HepG2 (cell line): ENCODE measurements at regions not wholly inside any gene's neighbourhood (a gene's known extent, or its start where the extent isn't known, plus 50 kb on each side); places are given as distances from the start of the nearest gene placed in this dataset.

Experiments used
- ATAC-seq: fragments of 200-7000 bp; cut with Tn5 transposase; 3 replicates; pipeline ENCODE4 v1.9.1; 2020; ENCODE audit warnings: mild to moderate bottlenecking, moderate library complexity
- BruUV-seq: library from RNA; stranded (reverse); fragments of 400-500 nt; replicated peaks from 2 replicates; lab custom pipeline; 2021; lab: Mats Ljungman, UMichigan
- CTCF ChIA-PET: fragments of 300-600 bp; formaldehyde crosslinking; extraction: SDS; loops from one replicate; lab custom pipeline; 2021; ENCODE audit warnings: low total read pairs, inconsistent platforms, low intra/inter-chr PET ratio; lab: Yijun Ruan, JAX
- POLR2A ChIA-PET: fragments of 350-600 bp; sonication (Branson Sonifier 250); formaldehyde crosslinking; loops from one replicate; lab custom pipeline; 2020; ENCODE audit warnings: antibody characterized with exemption, inconsistent platforms; lab: Yijun Ruan, JAX
- DNase-seq: peaks from one replicate; pipeline ENCODE4 v3.0.0-alpha.2; 2015; ENCODE audit warnings: low spot score
- FAIRE-seq: peaks from 3 replicates; lab custom pipeline; 2011; peaks lifted over from hg19 to GRCh38; lab: Jason Lieb, UNC
- H2AFZ ChIP-seq: one replicate; pipeline ENCODE4 v1.6.1; 2011; ENCODE audit warnings: low read length, inconsistent platforms
- H3K27ac ChIP-seq: fragments of 300-600 bp; 3 replicates; pipeline ENCODE4 v1.8.0; 2011; ENCODE audit warnings: mixed run types, mild to moderate bottlenecking, mixed read lengths, low read length, inconsistent platforms; ENCODE audit not compliant: insufficient read depth; ENCODE audit errors: extremely low read length
- H3K27me3 ChIP-seq, 2 experiments: fragments of 200-600 bp in 1 of 2; 2 replicates in 1 of 2; 3 replicates in 1 of 2; pipeline versions ENCODE4 v1.6.0 to v1.8.0; 2011; ENCODE audit warnings: low read length in 2 of 2, mild to moderate bottlenecking in 2 of 2, moderate library complexity in 2 of 2, inconsistent platforms in 1 of 2; ENCODE audit not compliant: insufficient read depth in 2 of 2, control insufficient read depth in 1 of 2
- H3K36me3 ChIP-seq, 2 experiments: fragments of 200-600 bp in 1 of 2; replicated peaks in 1 of 2; 2 replicates in 1 of 2; 3 replicates in 1 of 2; pipeline versions ENCODE4 v1.5.1 to v1.8.0; 2011; ENCODE audit warnings: low read length in 2 of 2, inconsistent platforms in 1 of 2; ENCODE audit not compliant: insufficient read depth in 2 of 2, control insufficient read depth in 1 of 2
- H3K4me1 ChIP-seq: 2 replicates; pipeline ENCODE4 v1.5.1; 2012; ENCODE audit warnings: low read length, inconsistent platforms; ENCODE audit not compliant: insufficient read depth
- H3K4me2 ChIP-seq: 2 replicates; pipeline ENCODE4 v1.6.0; 2011; ENCODE audit warnings: low read depth, low read length, inconsistent platforms
- H3K4me3 ChIP-seq, 3 experiments: fragments of 200-600 bp in 1 of 3; sonication (generic), shearing (Covaris generic) in 1 of 3; replicated peaks in 1 of 3; 2 replicates each; pipeline ENCODE4 v1.5.1; 2011 to 2016; ENCODE audit warnings: low read length in 3 of 3, inconsistent platforms in 2 of 3, low read depth in 2 of 3, mild to moderate bottlenecking in 2 of 3, control low read depth in 1 of 3, mixed read lengths in 1 of 3; ENCODE audit not compliant: insufficient read depth in 1 of 3
- H3K79me2 ChIP-seq: one replicate; pipeline ENCODE4 v1.6.1; 2011; ENCODE audit warnings: low read length, inconsistent platforms; ENCODE audit not compliant: insufficient read depth
- H3K9ac ChIP-seq: 2 replicates; pipeline ENCODE4 v1.6.0; 2011; ENCODE audit warnings: mild to moderate bottlenecking, low read depth, low read length, inconsistent platforms; ENCODE audit not compliant: insufficient read depth
- H3K9me3 ChIP-seq: 2 replicates; pipeline ENCODE4 v1.5.1; 2012; ENCODE audit warnings: mild to moderate bottlenecking, low read length
- H4K20me1 ChIP-seq: 2 replicates; pipeline ENCODE4 v1.6.0; 2011; ENCODE audit warnings: inconsistent platforms, mild to moderate bottlenecking, low read length, moderate library complexity; ENCODE audit not compliant: insufficient read depth
- ADNP ChIP-seq: sonication (generic); formaldehyde crosslinking; IDR thresholded peaks from 2 replicates; pipeline ENCODE4 v1.4.0; 2020; ENCODE audit warnings: missing genetic modification reagents
- CREB3 ChIP-seq: sonication (generic); formaldehyde crosslinking; IDR thresholded peaks from 2 replicates; pipeline ENCODE4 v1.5.0; 2020; ENCODE audit warnings: missing genetic modification reagents
- CSRNP1 ChIP-seq: sonication (generic); formaldehyde crosslinking; IDR thresholded peaks from 2 replicates; pipeline ENCODE4 v1.8.1; 2023; ENCODE audit warnings: mild to moderate bottlenecking, missing genetic modification reagents
- EED ChIP-seq: sonication (generic); formaldehyde crosslinking; IDR thresholded peaks from 2 replicates; pipeline ENCODE4 v1.5.0; 2020; ENCODE audit warnings: mild to moderate bottlenecking, missing genetic modification reagents
- KLF16 ChIP-seq, 2 experiments: sonication (generic) in 1 of 2; formaldehyde crosslinking in 1 of 2; IDR thresholded peaks; 2 replicates each; pipeline versions ENCODE4 v1.6.1 to v1.8.0; 2016 to 2023; ENCODE audit warnings: missing genetic modification reagents in 2 of 2, missing compliant biosample characterization in 1 of 2
- MLLT10 ChIP-seq: sonication (generic); formaldehyde crosslinking; IDR thresholded peaks from 2 replicates; pipeline ENCODE4 v1.4.0; 2020; ENCODE audit warnings: missing genetic modification reagents
- PHF5A ChIP-seq: IDR thresholded peaks from one replicate; pipeline ENCODE4 v1.6.1; 2018; ENCODE audit warnings: low read depth, missing genetic modification reagents; ENCODE audit not compliant: unreplicated experiment
- REXO4 ChIP-seq: sonication (generic); formaldehyde crosslinking; IDR thresholded peaks from 2 replicates; pipeline ENCODE4 v1.8.0; 2022; ENCODE audit warnings: missing genetic modification reagents, mild to moderate bottlenecking, borderline replicate concordance
- SATB2 ChIP-seq: sonication (generic); formaldehyde crosslinking; IDR thresholded peaks from 2 replicates; pipeline ENCODE4 v1.5.0; 2020; ENCODE audit warnings: missing genetic modification reagents
- SMAD1 ChIP-seq: sonication (generic); formaldehyde crosslinking; IDR thresholded peaks from 2 replicates; pipeline ENCODE4 v1.4.0; 2020; ENCODE audit warnings: missing genetic modification reagents, low read depth, mild to moderate bottlenecking, borderline replicate concordance
- SRF ChIP-seq: IDR thresholded peaks from 2 replicates; pipeline ENCODE4 v1.6.1; 2011; ENCODE audit warnings: mild to moderate bottlenecking, low read depth, low read length, moderate library complexity
- THAP11 ChIP-seq: IDR thresholded peaks from 2 replicates; pipeline ENCODE4 v1.6.1; 2016; ENCODE audit warnings: missing biosample characterization, missing genetic modification reagents
- ZBTB37 ChIP-seq: sonication (generic); formaldehyde crosslinking; IDR thresholded peaks from 2 replicates; pipeline ENCODE4 v1.4.0; 2020; ENCODE audit warnings: mild to moderate bottlenecking, missing genetic modification reagents
- ZMYM2 ChIP-seq: sonication (generic); formaldehyde crosslinking; IDR thresholded peaks from 2 replicates; pipeline ENCODE4 v1.8.0; 2022; ENCODE audit warnings: mild to moderate bottlenecking, missing genetic modification reagents
- ZNF33A ChIP-seq: sonication (generic); formaldehyde crosslinking; IDR thresholded peaks from 2 replicates; pipeline ENCODE4 v1.5.1; 2020; ENCODE audit warnings: missing genetic modification reagents, mild to moderate bottlenecking, moderate library complexity, borderline replicate concordance
- WGBS: methylation state at CpG from one replicate; pipeline ENCODE4 v1.1.6; 2017; ENCODE audit warnings: low lambda C conversion rate; 5-methylcytosine and 5-hydroxymethylcytosine counted together
- in situ Hi-C: cut with HindIII; loops from 2 replicates; pipeline ENCODE4 v1.10.0; 2017; ENCODE audit warnings: low pct_unique_long_range_greater_than_20kb; ENCODE audit not compliant: extremely low pct_ligation_motif_present
- intact Hi-C: fragments of 100-400 bp; cut with micrococcal nuclease; formaldehyde crosslinking; loops from one replicate; pipeline ENCODE4 v1.10.0; 2022; ENCODE audit not compliant: unreplicated experiment

- in situ Hi-C loops = no loop called here
- FAIRE-seq (no peak), DNase-seq (no peak), ATAC-seq (no peak)
- no peaks in the 10 kb centered on the region for H4K20me1 ChIP-seq
- no peak overlapping the region for H2AFZ ChIP-seq
- H3K9ac ChIP-seq = no peak overlapping the region
- no peaks in the 10 kb centered on the region for H3K36me3 ChIP-seq
- peaks cover 0 to 4% of the 10 kb centered on the region in 2 experiments; a peak in 1 of 5 replicates for H3K27me3 ChIP-seq
- 36% methylated on average over 1 of the region's 1 CpG for WGBS
- ChIA-PET CTCF (no interaction called here), POLR2A (no interaction called here)
- BruUV-seq = no TSS peak
- H3K4me1 ChIP-seq = no peaks in the 10 kb centered on the region
- no peak for TF ChIP-seq REXO4 (CRISPR knock-in tag)
- no peak for TF ChIP-seq EED
- no peak for TF ChIP-seq CREB3 (CRISPR knock-in tag)
- no peak for TF ChIP-seq MLLT10
- TF ChIP-seq ZBTB37 = no peak
- TF ChIP-seq SRF = no peak
- TF ChIP-seq THAP11 = no peak
- TF ChIP-seq CSRNP1 (CRISPR knock-in tag) = no peak
- no peak for TF ChIP-seq PHF5A (CRISPR knock-in tag)
- no peak for TF ChIP-seq KLF16 (CRISPR knock-in tag; IDR thresholded peaks at IDR 0.05)
- no peak for TF ChIP-seq ADNP (CRISPR knock-in tag)
- TF ChIP-seq SATB2 (CRISPR knock-in tag) = no peak
- TF ChIP-seq SMAD1 = no peak
- TF ChIP-seq ZMYM2 (CRISPR knock-in tag) = no peak
- no peak for TF ChIP-seq ZNF33A (CRISPR knock-in tag)
- no peak overlapping the region for H3K4me2 ChIP-seq
- intact Hi-C loops = no loop called here
- no peaks in the 10 kb centered on the region for H3K79me2 ChIP-seq
- no peak overlapping the region for H3K4me3 ChIP-seq
- 0 out of 2 replicates have a peak, but pooled peaks cover 4% of the 10 kb centered on the region for H3K9me3 ChIP-seq
- H3K27ac ChIP-seq = no peak overlapping the region
Observed at GRCh38 chr6:4450237-4450636, 314.9 kb upstream of the ECI2 start.
